HepG2 (cell line): ENCODE measurements at regions not wholly inside any gene's neighbourhood (a gene's known extent, or its start where the extent isn't known, plus 50 kb on each side); places are given as distances from the start of the nearest gene placed in this dataset.

Source experiments
- ATAC-seq: fragments of 200-7000 bp; cut with Tn5 transposase; 3 replicates; pipeline ENCODE4 v1.9.1; 2020; ENCODE audit warnings: mild to moderate bottlenecking, moderate library complexity
- BruUV-seq: library from RNA; stranded (reverse); fragments of 400-500 nt; replicated peaks from 2 replicates; lab custom pipeline; 2021; lab: Mats Ljungman, UMichigan
- CTCF ChIA-PET: fragments of 300-600 bp; formaldehyde crosslinking; extraction: SDS; loops from one replicate; lab custom pipeline; 2021; ENCODE audit warnings: low total read pairs, inconsistent platforms, low intra/inter-chr PET ratio; lab: Yijun Ruan, JAX
- POLR2A ChIA-PET: fragments of 350-600 bp; sonication (Branson Sonifier 250); formaldehyde crosslinking; loops from one replicate; lab custom pipeline; 2020; ENCODE audit warnings: antibody characterized with exemption, inconsistent platforms; lab: Yijun Ruan, JAX
- DNase-seq: peaks from one replicate; pipeline ENCODE4 v3.0.0-alpha.2; 2015; ENCODE audit warnings: low spot score
- FAIRE-seq: peaks from 3 replicates; lab custom pipeline; 2011; peaks lifted over from hg19 to GRCh38; lab: Jason Lieb, UNC
- H2AFZ ChIP-seq: one replicate; pipeline ENCODE4 v1.6.1; 2011; ENCODE audit warnings: low read length, inconsistent platforms
- H3K27ac ChIP-seq: fragments of 300-600 bp; 3 replicates; pipeline ENCODE4 v1.8.0; 2011; ENCODE audit warnings: mixed run types, mild to moderate bottlenecking, mixed read lengths, low read length, inconsistent platforms; ENCODE audit not compliant: insufficient read depth; ENCODE audit errors: extremely low read length
- H3K27me3 ChIP-seq, 2 experiments: fragments of 200-600 bp in 1 of 2; 2 replicates in 1 of 2; 3 replicates in 1 of 2; pipeline versions ENCODE4 v1.6.0 to v1.8.0; 2011; ENCODE audit warnings: low read length in 2 of 2, mild to moderate bottlenecking in 2 of 2, moderate library complexity in 2 of 2, inconsistent platforms in 1 of 2; ENCODE audit not compliant: insufficient read depth in 2 of 2, control insufficient read depth in 1 of 2
- H3K36me3 ChIP-seq, 2 experiments: fragments of 200-600 bp in 1 of 2; replicated peaks in 1 of 2; 2 replicates in 1 of 2; 3 replicates in 1 of 2; pipeline versions ENCODE4 v1.5.1 to v1.8.0; 2011; ENCODE audit warnings: low read length in 2 of 2, inconsistent platforms in 1 of 2; ENCODE audit not compliant: insufficient read depth in 2 of 2, control insufficient read depth in 1 of 2
- H3K4me1 ChIP-seq: 2 replicates; pipeline ENCODE4 v1.5.1; 2012; ENCODE audit warnings: low read length, inconsistent platforms; ENCODE audit not compliant: insufficient read depth
- H3K4me2 ChIP-seq: 2 replicates; pipeline ENCODE4 v1.6.0; 2011; ENCODE audit warnings: low read depth, low read length, inconsistent platforms
- H3K4me3 ChIP-seq, 3 experiments: fragments of 200-600 bp in 1 of 3; sonication (generic), shearing (Covaris generic) in 1 of 3; replicated peaks in 1 of 3; 2 replicates each; pipeline ENCODE4 v1.5.1; 2011 to 2016; ENCODE audit warnings: low read length in 3 of 3, inconsistent platforms in 2 of 3, low read depth in 2 of 3, mild to moderate bottlenecking in 2 of 3, control low read depth in 1 of 3, mixed read lengths in 1 of 3; ENCODE audit not compliant: insufficient read depth in 1 of 3
- H3K79me2 ChIP-seq: one replicate; pipeline ENCODE4 v1.6.1; 2011; ENCODE audit warnings: low read length, inconsistent platforms; ENCODE audit not compliant: insufficient read depth
- H3K9ac ChIP-seq: 2 replicates; pipeline ENCODE4 v1.6.0; 2011; ENCODE audit warnings: mild to moderate bottlenecking, low read depth, low read length, inconsistent platforms; ENCODE audit not compliant: insufficient read depth
- H3K9me3 ChIP-seq: 2 replicates; pipeline ENCODE4 v1.5.1; 2012; ENCODE audit warnings: mild to moderate bottlenecking, low read length
- H4K20me1 ChIP-seq: 2 replicates; pipeline ENCODE4 v1.6.0; 2011; ENCODE audit warnings: inconsistent platforms, mild to moderate bottlenecking, low read length, moderate library complexity; ENCODE audit not compliant: insufficient read depth
- CHCHD3 ChIP-seq: sonication (generic); formaldehyde crosslinking; IDR thresholded peaks from 2 replicates; pipeline ENCODE4 v1.8.0; 2022; ENCODE audit warnings: mild to moderate bottlenecking, missing genetic modification reagents, moderate library complexity
- FOXP4 ChIP-seq: sonication (generic); formaldehyde crosslinking; IDR thresholded peaks from 2 replicates; pipeline ENCODE4 v1.4.0; 2020; ENCODE audit warnings: missing genetic modification reagents
- KDM6A ChIP-seq: IDR thresholded peaks from 2 replicates; pipeline ENCODE4 v1.6.1; 2016; ENCODE audit warnings: low read depth
- NR3C1 ChIP-seq: sonication (generic); formaldehyde crosslinking; IDR thresholded peaks from 2 replicates; pipeline ENCODE4 v1.4.0; 2020; ENCODE audit warnings: missing genetic modification reagents
- PCBP2 ChIP-seq: fragments of 200-400 bp; formaldehyde crosslinking; optimal IDR thresholded peaks from 2 replicates; pipeline ENCODE3; 2018; ENCODE audit warnings: low read length, low read depth; ENCODE audit not compliant: poor library complexity, severe bottlenecking
- TOPORS ChIP-seq: sonication (generic); formaldehyde crosslinking; IDR thresholded peaks from 2 replicates; pipeline ENCODE4 v1.8.0; 2023; ENCODE audit warnings: mild to moderate bottlenecking, missing genetic modification reagents
- ZNF121 ChIP-seq: sonication (generic); formaldehyde crosslinking; IDR thresholded peaks from 2 replicates; pipeline ENCODE4 v1.5.0; 2020; ENCODE audit warnings: mild to moderate bottlenecking, missing genetic modification reagents
- ZNF543 ChIP-seq: sonication (generic); formaldehyde crosslinking; IDR thresholded peaks from 2 replicates; pipeline ENCODE4 v1.4.0; 2020; ENCODE audit warnings: mild to moderate bottlenecking, missing genetic modification reagents
- ZNF614 ChIP-seq: IDR thresholded peaks from 2 replicates; pipeline ENCODE4 v1.6.1; 2018; ENCODE audit warnings: missing biosample characterization, missing genetic modification reagents, inconsistent platforms, borderline replicate concordance
- ZNF740 ChIP-seq: sonication (generic); formaldehyde crosslinking; IDR thresholded peaks from 2 replicates; pipeline ENCODE4 v1.4.0; 2020; ENCODE audit warnings: missing genetic modification reagents
- ZNF761 ChIP-seq: sonication (generic); formaldehyde crosslinking; conservative IDR thresholded peaks from 2 replicates; pipeline ENCODE4 v1.4.0; 2020; ENCODE audit warnings: mild to moderate bottlenecking, missing genetic modification reagents
- in situ Hi-C: cut with HindIII; loops from 2 replicates; pipeline ENCODE4 v1.10.0; 2017; ENCODE audit warnings: low pct_unique_long_range_greater_than_20kb; ENCODE audit not compliant: extremely low pct_ligation_motif_present
- intact Hi-C: fragments of 100-400 bp; cut with micrococcal nuclease; formaldehyde crosslinking; loops from one replicate; pipeline ENCODE4 v1.10.0; 2022; ENCODE audit not compliant: unreplicated experiment
- TF ChIP-seq, protein P1 (sequence below): fragments of 450-650 bp; IDR thresholded peaks from 2 replicates; pipeline ENCODE4 v1.6.1; 2017
- TF ChIP-seq, protein P2 (sequence below): sonication (generic); formaldehyde crosslinking; IDR thresholded peaks from 2 replicates; pipeline ENCODE4 v1.5.0; 2020; ENCODE audit warnings: mild to moderate bottlenecking, missing genetic modification reagents
- TF ChIP-seq, protein P3 (sequence below): sonication (generic); formaldehyde crosslinking; IDR thresholded peaks from 2 replicates; pipeline ENCODE4 v1.4.0; 2020; ENCODE audit warnings: missing genetic modification reagents, mild to moderate bottlenecking, borderline replicate concordance
- TF ChIP-seq, protein P4 (sequence below): sonication (generic); formaldehyde crosslinking; IDR thresholded peaks from 2 replicates; pipeline ENCODE4 v1.5.0; 2020; ENCODE audit warnings: mild to moderate bottlenecking, missing genetic modification reagents

DNA sequence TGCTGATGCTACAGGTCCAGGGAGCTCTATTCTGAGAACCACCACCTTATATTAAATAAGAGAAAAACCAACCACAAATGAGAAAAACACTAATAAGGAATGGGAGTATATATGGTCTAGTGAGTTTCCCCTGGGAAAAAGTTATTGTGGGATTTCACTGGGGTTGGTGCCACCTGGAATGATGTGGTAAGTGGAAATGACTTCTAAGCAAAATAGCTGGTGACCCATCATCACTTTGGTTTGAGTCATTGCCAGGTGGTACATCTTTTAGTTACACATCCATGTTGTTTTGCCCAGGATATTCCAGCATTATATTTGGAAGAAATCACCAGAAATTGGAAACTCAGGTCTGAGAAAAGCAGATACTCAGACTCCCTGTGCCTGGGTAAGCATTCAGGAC lies 437.3 kb downstream of the DTWD2 start:
- in situ Hi-C loops (no loop called here), intact Hi-C loops (no loop called here)
- no peaks in the 10 kb centered on the region for H3K9me3 ChIP-seq
- H3K4me2 ChIP-seq, result no peak overlapping the region
- H3K9ac ChIP-seq, result no peak overlapping the region
- H2AFZ ChIP-seq, result no peak overlapping the region
- no peak overlapping the region for H3K4me3 ChIP-seq
- no peaks in the 10 kb centered on the region for H3K36me3 ChIP-seq
- no peak overlapping the region for H3K27ac ChIP-seq
- H4K20me1 ChIP-seq, result no peaks in the 10 kb centered on the region
- H3K4me1 ChIP-seq, result no peaks in the 10 kb centered on the region
- POLR2A ChIA-PET, result no interaction called here
- no peak for FAIRE-seq
- DNase-seq, result no peak
- no peaks in the 10 kb centered on the region for H3K79me2 ChIP-seq
- BruUV-seq, result no TSS peak
- no peak for ATAC-seq
- no peaks in the 10 kb centered on the region; a peak in 1 of 5 replicates for H3K27me3 ChIP-seq
- CTCF ChIA-PET, result no interaction called here
- TF ChIP-seq PCBP2 (no peak), ZNF121 (CRISPR knock-in tag) (no peak), KDM6A (no peak), ZNF761 (CRISPR knock-in tag) (no peak), FOXP4 (CRISPR knock-in tag) (no peak), ZNF740 (CRISPR knock-in tag) (no peak), ZNF543 (no peak), NR3C1 (CRISPR knock-in tag) (no peak), TOPORS (no peak), ZNF614 (CRISPR knock-in tag) (no peak), CHCHD3 (no peak)
- TF ChIP-seq, protein P1, sequence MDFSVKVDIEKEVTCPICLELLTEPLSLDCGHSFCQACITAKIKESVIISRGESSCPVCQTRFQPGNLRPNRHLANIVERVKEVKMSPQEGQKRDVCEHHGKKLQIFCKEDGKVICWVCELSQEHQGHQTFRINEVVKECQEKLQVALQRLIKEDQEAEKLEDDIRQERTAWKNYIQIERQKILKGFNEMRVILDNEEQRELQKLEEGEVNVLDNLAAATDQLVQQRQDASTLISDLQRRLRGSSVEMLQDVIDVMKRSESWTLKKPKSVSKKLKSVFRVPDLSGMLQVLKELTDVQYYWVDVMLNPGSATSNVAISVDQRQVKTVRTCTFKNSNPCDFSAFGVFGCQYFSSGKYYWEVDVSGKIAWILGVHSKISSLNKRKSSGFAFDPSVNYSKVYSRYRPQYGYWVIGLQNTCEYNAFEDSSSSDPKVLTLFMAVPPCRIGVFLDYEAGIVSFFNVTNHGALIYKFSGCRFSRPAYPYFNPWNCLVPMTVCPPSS, result no peak
- TF ChIP-seq, protein P2, sequence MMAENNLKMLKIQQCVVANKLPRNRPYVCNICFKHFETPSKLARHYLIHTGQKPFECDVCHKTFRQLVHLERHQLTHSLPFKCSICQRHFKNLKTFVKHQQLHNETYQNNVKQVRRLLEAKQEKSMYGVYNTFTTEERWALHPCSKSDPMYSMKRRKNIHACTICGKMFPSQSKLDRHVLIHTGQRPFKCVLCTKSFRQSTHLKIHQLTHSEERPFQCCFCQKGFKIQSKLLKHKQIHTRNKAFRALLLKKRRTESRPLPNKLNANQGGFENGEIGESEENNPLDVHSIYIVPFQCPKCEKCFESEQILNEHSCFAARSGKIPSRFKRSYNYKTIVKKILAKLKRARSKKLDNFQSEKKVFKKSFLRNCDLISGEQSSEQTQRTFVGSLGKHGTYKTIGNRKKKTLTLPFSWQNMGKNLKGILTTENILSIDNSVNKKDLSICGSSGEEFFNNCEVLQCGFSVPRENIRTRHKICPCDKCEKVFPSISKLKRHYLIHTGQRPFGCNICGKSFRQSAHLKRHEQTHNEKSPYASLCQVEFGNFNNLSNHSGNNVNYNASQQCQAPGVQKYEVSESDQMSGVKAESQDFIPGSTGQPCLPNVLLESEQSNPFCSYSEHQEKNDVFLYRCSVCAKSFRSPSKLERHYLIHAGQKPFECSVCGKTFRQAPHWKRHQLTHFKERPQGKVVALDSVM, result no peak
- TF ChIP-seq, protein P3, sequence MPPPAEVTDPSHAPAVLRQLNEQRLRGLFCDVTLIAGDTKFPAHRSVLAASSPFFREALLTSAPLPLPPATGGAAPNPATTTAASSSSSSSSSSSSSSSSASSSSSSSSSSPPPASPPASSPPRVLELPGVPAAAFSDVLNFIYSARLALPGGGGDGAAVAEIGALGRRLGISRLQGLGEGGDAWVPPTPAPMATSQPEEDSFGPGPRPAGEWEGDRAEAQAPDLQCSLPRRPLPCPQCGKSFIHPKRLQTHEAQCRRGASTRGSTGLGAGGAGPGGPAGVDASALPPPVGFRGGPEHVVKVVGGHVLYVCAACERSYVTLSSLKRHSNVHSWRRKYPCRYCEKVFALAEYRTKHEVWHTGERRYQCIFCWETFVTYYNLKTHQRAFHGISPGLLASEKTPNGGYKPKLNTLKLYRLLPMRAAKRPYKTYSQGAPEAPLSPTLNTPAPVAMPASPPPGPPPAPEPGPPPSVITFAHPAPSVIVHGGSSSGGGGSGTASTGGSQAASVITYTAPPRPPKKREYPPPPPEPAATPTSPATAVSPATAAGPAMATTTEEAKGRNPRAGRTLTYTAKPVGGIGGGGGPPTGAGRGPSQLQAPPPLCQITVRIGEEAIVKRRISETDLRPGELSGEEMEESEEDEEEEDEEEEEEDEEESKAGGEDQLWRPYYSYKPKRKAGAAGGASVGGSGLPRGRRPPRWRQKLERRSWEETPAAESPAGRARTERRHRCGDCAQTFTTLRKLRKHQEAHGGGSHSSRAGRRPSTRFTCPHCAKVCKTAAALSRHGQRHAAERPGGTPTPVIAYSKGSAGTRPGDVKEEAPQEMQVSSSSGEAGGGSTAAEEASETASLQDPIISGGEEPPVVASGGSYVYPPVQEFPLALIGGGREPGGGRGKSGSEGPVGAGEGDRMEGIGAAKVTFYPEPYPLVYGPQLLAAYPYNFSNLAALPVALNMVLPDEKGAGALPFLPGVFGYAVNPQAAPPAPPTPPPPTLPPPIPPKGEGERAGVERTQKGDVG, result no peak
- TF ChIP-seq, protein P4, sequence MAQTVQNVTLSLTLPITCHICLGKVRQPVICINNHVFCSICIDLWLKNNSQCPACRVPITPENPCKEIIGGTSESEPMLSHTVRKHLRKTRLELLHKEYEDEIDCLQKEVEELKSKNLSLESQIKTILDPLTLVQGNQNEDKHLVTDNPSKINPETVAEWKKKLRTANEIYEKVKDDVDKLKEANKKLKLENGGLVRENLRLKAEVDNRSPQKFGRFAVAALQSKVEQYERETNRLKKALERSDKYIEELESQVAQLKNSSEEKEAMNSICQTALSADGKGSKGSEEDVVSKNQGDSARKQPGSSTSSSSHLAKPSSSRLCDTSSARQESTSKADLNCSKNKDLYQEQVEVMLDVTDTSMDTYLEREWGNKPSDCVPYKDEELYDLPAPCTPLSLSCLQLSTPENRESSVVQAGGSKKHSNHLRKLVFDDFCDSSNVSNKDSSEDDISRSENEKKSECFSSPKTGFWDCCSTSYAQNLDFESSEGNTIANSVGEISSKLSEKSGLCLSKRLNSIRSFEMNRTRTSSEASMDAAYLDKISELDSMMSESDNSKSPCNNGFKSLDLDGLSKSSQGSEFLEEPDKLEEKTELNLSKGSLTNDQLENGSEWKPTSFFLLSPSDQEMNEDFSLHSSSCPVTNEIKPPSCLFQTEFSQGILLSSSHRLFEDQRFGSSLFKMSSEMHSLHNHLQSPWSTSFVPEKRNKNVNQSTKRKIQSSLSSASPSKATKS (CRISPR knock-in tag), result no peak
